ENCODE measurements at regions not wholly inside any gene's neighbourhood (a gene's known extent, or its start where the extent isn't known, plus 50 kb on each side); places are given as distances from the start of the nearest gene placed in this dataset.
"Not testable (repeated sequence)": the region's sequence is repeated elsewhere in the genome, so short reads cannot be mapped to it uniquely, and the experiment has no call there.

GRCh38 chr17:27106982-27107360, 186.9 kb upstream of the WSB1 start:
- Histone ChIP-seq H3K4me2 (ENCODE audit: insufficient read depth, low read length) (no peak overlapping the region), H3K9ac (ENCODE audit: low read depth, low read length) (no peak overlapping the region), H3K27me3 (ENCODE audit: insufficient read depth, low read length, poor library complexity) (no peaks in the 10 kb centered on the region), H2AFZ (ENCODE audit: low read depth, low read length) (no peak overlapping the region), H3K4me3 (ENCODE audit: low read depth in 1 of 2, low read length in 2 of 2) (no peak overlapping the region), H3K4me1 (ENCODE audit: insufficient read depth, low read length) (no peaks in the 10 kb centered on the region), H4K20me1 (ENCODE audit: insufficient read depth, low read length) (no peaks in the 10 kb centered on the region), H3K36me3 (ENCODE audit: insufficient read depth, low read length) (no peaks in the 10 kb centered on the region), H3K9me3 (ENCODE audit: insufficient read depth, low read length, severe bottlenecking) (no peaks in the 10 kb centered on the region), H3K79me2 (ENCODE audit: insufficient read depth, low read length) (no peaks in the 10 kb centered on the region), H3K27ac (ENCODE audit: low read length) (no peak overlapping the region)
- TF ChIP-seq CTCF (IDR thresholded peaks at IDR 0.05; ENCODE audit: borderline replicate concordance, extremely low read depth, low read length, poor library complexity, severe bottlenecking) (no peak), EZH2 (IDR thresholded peaks at IDR 0.05; ENCODE audit: borderline replicate concordance, low read depth, low read length, severe bottlenecking) (no peak)
- ATAC-seq (ENCODE audit: insufficient read depth, low read depth) (no peak), DNase-seq (no peak)

GRCh38 chr17:27107386-27108328, 186.3 kb upstream of the WSB1 start:
- H3K9ac ChIP-seq (ENCODE audit: low read depth, low read length); H3K79me2 ChIP-seq (ENCODE audit: insufficient read depth, low read length); DNase-seq; H3K9me3 ChIP-seq (ENCODE audit: insufficient read depth, low read length, severe bottlenecking); H3K4me1 ChIP-seq (ENCODE audit: insufficient read depth, low read length); H3K36me3 ChIP-seq (ENCODE audit: insufficient read depth, low read length); H4K20me1 ChIP-seq (ENCODE audit: insufficient read depth, low read length); H3K4me2 ChIP-seq (ENCODE audit: insufficient read depth, low read length); H3K4me3 ChIP-seq (ENCODE audit: low read depth in 1 of 2, low read length in 2 of 2); H3K27me3 ChIP-seq (ENCODE audit: insufficient read depth, low read length, poor library complexity); H2AFZ ChIP-seq (ENCODE audit: low read depth, low read length); ATAC-seq (ENCODE audit: insufficient read depth, low read depth); H3K27ac ChIP-seq (ENCODE audit: low read length): not testable (repeated sequence)

GRCh38 chr17:27109346-27109745, 184.6 kb upstream of the WSB1 start:
- Histone ChIP-seq H4K20me1 (ENCODE audit: insufficient read depth, low read length) (no peaks in the 10 kb centered on the region), H3K27me3 (ENCODE audit: insufficient read depth, low read length, poor library complexity) (no peaks in the 10 kb centered on the region), H3K4me1 (ENCODE audit: insufficient read depth, low read length) (no peaks in the 10 kb centered on the region), H3K79me2 (ENCODE audit: insufficient read depth, low read length) (no peaks in the 10 kb centered on the region), H3K4me2 (ENCODE audit: insufficient read depth, low read length) (no peak overlapping the region), H3K27ac (ENCODE audit: low read length) (no peak overlapping the region), H3K36me3 (ENCODE audit: insufficient read depth, low read length) (no peaks in the 10 kb centered on the region), H3K4me3 (ENCODE audit: low read depth in 1 of 2, low read length in 2 of 2) (no peak overlapping the region), H2AFZ (ENCODE audit: low read depth, low read length) (no peak overlapping the region), H3K9ac (ENCODE audit: low read depth, low read length) (no peak overlapping the region), H3K9me3 (ENCODE audit: insufficient read depth, low read length, severe bottlenecking) (no peaks in the 10 kb centered on the region)
- TF ChIP-seq CTCF (IDR thresholded peaks at IDR 0.05; ENCODE audit: borderline replicate concordance, extremely low read depth, low read length, poor library complexity, severe bottlenecking) = no peak
- no peak for TF ChIP-seq EZH2 (IDR thresholded peaks at IDR 0.05; ENCODE audit: borderline replicate concordance, low read depth, low read length, severe bottlenecking)
- DNase-seq = no peak
- no peak for ATAC-seq (ENCODE audit: insufficient read depth, low read depth)

GRCh38 chr17:27153005-27153404, 140.9 kb upstream of the WSB1 start:
- ATAC-seq (ENCODE audit: insufficient read depth, low read depth) (no peak), DNase-seq (no peak)
- TF ChIP-seq CTCF (IDR thresholded peaks at IDR 0.05; ENCODE audit: borderline replicate concordance, extremely low read depth, low read length, poor library complexity, severe bottlenecking) (no peak), EZH2 (IDR thresholded peaks at IDR 0.05; ENCODE audit: borderline replicate concordance, low read depth, low read length, severe bottlenecking) (no peak)
- H3K4me3 ChIP-seq (ENCODE audit: low read depth in 1 of 2, low read length in 2 of 2) = no peak overlapping the region
- H3K4me2 ChIP-seq (ENCODE audit: insufficient read depth, low read length) = no peak overlapping the region
- H3K4me1 ChIP-seq (ENCODE audit: insufficient read depth, low read length) = no peaks in the 10 kb centered on the region
- H4K20me1 ChIP-seq (ENCODE audit: insufficient read depth, low read length) = no peaks in the 10 kb centered on the region
- H3K9ac ChIP-seq (ENCODE audit: low read depth, low read length) = no peak overlapping the region
- H3K79me2 ChIP-seq (ENCODE audit: insufficient read depth, low read length) = no peaks in the 10 kb centered on the region
- H3K9me3 ChIP-seq (ENCODE audit: insufficient read depth, low read length, severe bottlenecking) = peaks cover 4% of the 10 kb centered on the region
- no peak overlapping the region for H2AFZ ChIP-seq (ENCODE audit: low read depth, low read length)
- H3K36me3 ChIP-seq (ENCODE audit: insufficient read depth, low read length) = no peaks in the 10 kb centered on the region
- no peak overlapping the region for H3K27ac ChIP-seq (ENCODE audit: low read length)
- H3K27me3 ChIP-seq (ENCODE audit: insufficient read depth, low read length, poor library complexity) = no peaks in the 10 kb centered on the region

All from DND-41 (cell line).